Type B pancreatic cell (in vitro differentiated cells): ENCODE measurements at regions not wholly inside any gene's neighbourhood (a gene's known extent, or its start where the extent isn't known, plus 50 kb on each side); places are given as distances from the start of the nearest gene placed in this dataset.

Source experiments
- DNase-seq: peaks from one replicate; pipeline ENCODE4 v3.0.0; 2021; ENCODE audit warnings: mixed read lengths; ENCODE audit not compliant: unreplicated experiment; ENCODE audit errors: extremely low spot score
- H3K27ac Mint-ChIP-seq: 2 replicates; pipeline ENCODE4 v1.8.0; 2021; ENCODE audit warnings: mild to moderate bottlenecking, mixed read lengths
- H3K27me3 Mint-ChIP-seq: 2 replicates; pipeline ENCODE4 v1.8.0; 2021; ENCODE audit warnings: mixed read lengths
- H3K36me3 Mint-ChIP-seq: 2 replicates; pipeline ENCODE4 v1.8.0; 2021; ENCODE audit warnings: mixed read lengths
- H3K4me1 Mint-ChIP-seq: one replicate; pipeline ENCODE4 v1.8.0; 2021; ENCODE audit warnings: mixed read lengths; ENCODE audit not compliant: unreplicated experiment
- H3K4me3 Mint-ChIP-seq: 2 replicates; pipeline ENCODE4 v1.8.0; 2021; ENCODE audit warnings: mild to moderate bottlenecking, mixed read lengths
- H3K9me3 Mint-ChIP-seq: 2 replicates; pipeline ENCODE4 v1.8.0; 2021; ENCODE audit warnings: mixed read lengths
- CTCF ChIP-seq: fragments of 200-600 bp; sonication (generic); conservative IDR thresholded peaks from 2 replicates; pipeline ENCODE4 v1.5.0; 2021; ENCODE audit warnings: antibody characterized with exemption, mild to moderate bottlenecking

DNA sequence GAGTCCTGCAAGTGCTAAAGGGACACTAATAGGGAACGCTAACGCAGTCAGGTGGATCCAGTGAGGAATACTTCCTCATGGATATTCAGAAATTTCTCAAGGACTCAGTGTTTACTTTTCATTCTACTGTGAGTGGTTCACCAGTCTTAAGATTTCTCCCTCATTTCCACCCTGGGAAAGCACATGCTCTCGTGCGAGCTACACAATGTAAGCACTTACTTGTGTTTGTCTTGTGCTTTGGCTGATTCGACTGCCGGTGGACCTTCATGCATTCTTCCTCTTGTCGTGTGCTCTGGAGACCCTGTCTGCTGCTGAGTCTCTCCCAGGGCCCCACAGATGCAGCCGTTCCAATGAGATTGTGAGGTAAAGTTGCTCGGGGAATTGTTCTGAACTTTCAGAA, 180.1 kb downstream of the NUFIP1 start:
- Mint-ChIP-seq H3K27ac (peak overlapping the region; percentile 29), H3K4me1 (peaks cover 9% of the 10 kb centered on the region), H3K27me3 (no peaks in the 10 kb centered on the region), H3K9me3 (no peaks in the 10 kb centered on the region), H3K4me3 (no peak overlapping the region), H3K36me3 (no peaks in the 10 kb centered on the region)
- no peak for DNase-seq
- no peak for TF ChIP-seq CTCF

GRCh38 chr13:44808185-44808584, 181.1 kb downstream of the NUFIP1 start:
- H3K4me3 Mint-ChIP-seq, result no peak overlapping the region
- H3K27ac Mint-ChIP-seq, result no peak overlapping the region
- no peak for TF ChIP-seq CTCF
- H3K27me3 Mint-ChIP-seq, result no peaks in the 10 kb centered on the region
- H3K9me3 Mint-ChIP-seq, result no peaks in the 10 kb centered on the region
- no peaks in the 10 kb centered on the region for H3K36me3 Mint-ChIP-seq
- peaks cover 9% of the 10 kb centered on the region for H3K4me1 Mint-ChIP-seq
- no peak for DNase-seq

- no peak overlapping the region for H3K27ac Mint-ChIP-seq
- H3K36me3 Mint-ChIP-seq, result no peaks in the 10 kb centered on the region
- DNase-seq, result no peak
- H3K27me3 Mint-ChIP-seq, result no peaks in the 10 kb centered on the region
- H3K4me3 Mint-ChIP-seq, result no peak overlapping the region
- H3K9me3 Mint-ChIP-seq, result no peaks in the 10 kb centered on the region
- H3K4me1 Mint-ChIP-seq, result peaks cover 9% of the 10 kb centered on the region
- no peak for TF ChIP-seq CTCF
These were observed 181.7 kb downstream of the NUFIP1 start for GRCh38 chr13:44807449-44808034.

DNA sequence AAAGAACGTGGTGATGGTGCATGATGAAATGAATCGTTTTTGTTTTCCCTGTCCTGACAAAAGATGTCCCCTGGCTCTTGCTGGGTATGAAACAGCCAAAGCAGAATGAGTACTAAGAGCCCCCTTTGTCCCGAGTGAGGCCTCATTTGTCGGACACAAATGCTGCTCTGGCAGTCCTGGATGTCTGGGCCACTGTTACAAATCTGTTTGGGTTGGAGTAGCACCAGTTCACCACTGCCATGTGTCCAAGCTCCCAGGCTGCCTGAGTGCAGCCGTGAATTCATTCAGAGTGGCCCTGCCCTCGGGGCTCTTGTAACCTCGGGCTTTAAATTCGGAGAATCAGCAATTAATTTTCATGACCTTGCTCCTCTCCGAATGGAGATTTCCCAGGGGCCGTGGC, 182.4 kb downstream of the NUFIP1 start:
- no peaks in the 10 kb centered on the region for H3K9me3 Mint-ChIP-seq
- peaks cover 15% of the 10 kb centered on the region for H3K4me1 Mint-ChIP-seq
- DNase-seq, result no peak
- H3K36me3 Mint-ChIP-seq, result no peaks in the 10 kb centered on the region
- no peak overlapping the region for H3K4me3 Mint-ChIP-seq
- no peaks in the 10 kb centered on the region for H3K27me3 Mint-ChIP-seq
- TF ChIP-seq CTCF, result no peak
- no peak overlapping the region for H3K27ac Mint-ChIP-seq

DNA sequence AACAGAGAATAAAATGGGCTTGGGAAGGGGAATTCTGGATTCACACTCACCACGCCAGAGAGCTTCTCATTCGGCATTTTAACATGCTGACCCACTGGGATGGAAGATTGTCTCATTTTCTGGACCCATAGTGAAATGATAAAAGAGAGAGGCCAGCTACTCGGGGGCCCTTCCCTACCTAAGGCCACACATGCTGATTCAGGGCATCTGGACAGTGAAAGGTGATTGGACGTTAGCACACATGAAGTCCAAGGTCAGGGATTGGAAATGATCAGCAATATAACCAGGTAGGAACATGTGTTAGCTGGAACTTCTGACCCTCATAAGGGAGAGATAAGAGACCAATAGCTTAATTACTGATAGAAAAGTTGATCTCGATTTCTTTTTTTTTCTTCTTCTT, 183.7 kb downstream of the NUFIP1 start:
- no peak overlapping the region for H3K4me3 Mint-ChIP-seq
- H3K4me1 Mint-ChIP-seq, result peaks cover 13% of the 10 kb centered on the region
- H3K36me3 Mint-ChIP-seq, result no peaks in the 10 kb centered on the region
- no peaks in the 10 kb centered on the region for H3K27me3 Mint-ChIP-seq
- no peak for DNase-seq
- no peak for TF ChIP-seq CTCF
- no peaks in the 10 kb centered on the region for H3K9me3 Mint-ChIP-seq
- no peak overlapping the region for H3K27ac Mint-ChIP-seq

DNA sequence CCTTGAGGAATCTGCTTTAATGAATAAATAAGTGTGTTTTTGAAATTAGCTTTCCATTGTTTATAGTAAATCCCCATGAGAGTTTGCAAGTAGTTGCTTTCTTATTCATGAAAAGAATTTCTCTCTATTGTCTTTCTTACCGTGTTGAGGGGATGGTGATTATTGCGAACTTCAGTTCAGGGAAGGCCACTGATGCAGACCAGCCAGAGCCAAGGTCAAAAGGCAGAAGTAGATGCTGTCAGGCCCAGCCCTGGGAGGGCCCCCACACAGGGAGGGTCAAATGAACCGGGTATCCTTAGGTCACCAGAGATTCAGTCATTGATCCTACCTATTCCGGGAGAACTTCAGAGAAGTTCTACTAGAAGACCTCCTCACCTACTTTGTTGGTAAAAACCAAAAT, 185.9 kb downstream of the NUFIP1 start:
- Mint-ChIP-seq H3K4me3 (no peak overlapping the region), H3K4me1 (peaks cover 5% of the 10 kb centered on the region), H3K27ac (no peak overlapping the region), H3K9me3 (no peaks in the 10 kb centered on the region), H3K27me3 (no peaks in the 10 kb centered on the region), H3K36me3 (no peaks in the 10 kb centered on the region)
- no peak for TF ChIP-seq CTCF
- no peak for DNase-seq
